Activated T-helper 2 cell treated with anti-CD3 and anti-CD28 coated beads, Interferon-gamma antibody, Interleukin-2, Interleukin-4, amounts not matched to agents 10 μg/mL and 5 μg/mL and 100 μg/mL, durations not matched to agents 14 hours and 24 hours and 36 hours (primary cell): ENCODE measurements at regions not wholly inside any gene's neighbourhood (a gene's known extent, or its start where the extent isn't known, plus 50 kb on each side); places are given as distances from the start of the nearest gene placed in this dataset.
A peak's percentile ranks its signal among the peaks of the same experiment; 100 is the strongest.

Experiments used
- DNase-seq: peaks from one replicate; pipeline ENCODE4 v3.0.0; 2021; ENCODE audit warnings: low spot score
- H3K27ac Mint-ChIP-seq: one replicate; pipeline ENCODE4 v1.8.0; 2021; ENCODE audit warnings: mixed read lengths
- H3K27me3 Mint-ChIP-seq: one replicate; pipeline ENCODE4 v1.8.0; 2021; ENCODE audit warnings: low read depth, mixed read lengths
- H3K36me3 Mint-ChIP-seq: one replicate; pipeline ENCODE4 v1.8.0; 2021; ENCODE audit warnings: low read depth, mixed read lengths
- H3K4me1 Mint-ChIP-seq: one replicate; pipeline ENCODE4 v1.8.0; 2021; ENCODE audit warnings: low read depth, mixed read lengths
- H3K4me3 Mint-ChIP-seq: one replicate; pipeline ENCODE4 v1.8.0; 2021; ENCODE audit warnings: low read depth, mild to moderate bottlenecking, moderate library complexity, mixed read lengths
- H3K9me3 Mint-ChIP-seq: one replicate; pipeline ENCODE4 v1.8.0; 2021; ENCODE audit warnings: mixed read lengths
- intact Hi-C: fragments of 100-400 bp; cut with micrococcal nuclease; formaldehyde crosslinking; loops from one replicate; pipeline ENCODE4 v1.15.1; 2023

DNA sequence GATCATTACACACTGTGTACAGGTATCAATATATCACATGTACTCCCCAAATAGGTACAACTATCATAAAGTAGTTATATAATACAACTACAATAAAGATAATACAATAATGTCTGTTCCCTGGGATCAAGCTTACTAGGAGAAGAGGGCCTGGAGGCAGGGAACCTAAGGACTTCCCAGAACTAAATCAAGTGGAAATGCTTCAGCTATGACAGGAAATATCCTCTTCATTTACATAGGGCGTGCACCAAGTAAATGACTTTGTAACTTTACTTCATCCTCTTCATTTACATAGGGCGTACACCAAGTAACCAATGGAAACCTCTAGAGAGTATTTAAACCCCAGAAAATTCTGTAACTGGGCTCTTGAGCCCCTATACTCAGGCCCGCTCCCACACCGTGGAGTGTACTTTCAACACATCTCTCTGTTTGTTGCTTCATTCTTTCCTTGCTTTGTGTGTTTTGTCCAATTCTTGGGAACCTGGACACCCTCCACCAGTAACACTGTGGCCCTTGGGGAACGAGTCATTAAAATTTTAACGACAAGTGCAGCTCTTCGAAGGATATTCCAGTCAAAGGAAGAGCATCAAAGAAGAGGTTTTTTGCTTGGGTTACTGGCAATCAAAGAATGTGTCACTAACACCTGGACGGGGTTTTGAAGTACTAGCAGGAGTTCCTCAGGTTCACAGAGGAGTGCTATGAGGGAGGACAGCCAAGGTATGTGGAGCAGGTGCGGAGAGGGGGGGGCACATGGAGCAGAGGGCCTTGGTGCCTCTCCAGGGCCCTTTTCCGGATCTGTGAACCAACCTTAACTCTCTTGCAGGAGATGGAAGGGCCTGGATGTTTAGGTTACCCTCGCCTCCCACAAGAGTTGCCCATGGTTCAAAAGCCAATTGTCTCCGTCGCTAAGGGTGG, 106.6 kb upstream of the DAP start:
- intact Hi-C loops = no loop called here
- no peak overlapping the region for H3K4me3 Mint-ChIP-seq
- no peak for DNase-seq
- H3K9me3 Mint-ChIP-seq = no peaks in the 10 kb centered on the region
- H3K4me1 Mint-ChIP-seq = no peaks in the 10 kb centered on the region
- no peaks in the 10 kb centered on the region for H3K36me3 Mint-ChIP-seq
- no peak overlapping the region for H3K27ac Mint-ChIP-seq
- H3K27me3 Mint-ChIP-seq = peaks cover under 1% of the 10 kb centered on the region

DNA sequence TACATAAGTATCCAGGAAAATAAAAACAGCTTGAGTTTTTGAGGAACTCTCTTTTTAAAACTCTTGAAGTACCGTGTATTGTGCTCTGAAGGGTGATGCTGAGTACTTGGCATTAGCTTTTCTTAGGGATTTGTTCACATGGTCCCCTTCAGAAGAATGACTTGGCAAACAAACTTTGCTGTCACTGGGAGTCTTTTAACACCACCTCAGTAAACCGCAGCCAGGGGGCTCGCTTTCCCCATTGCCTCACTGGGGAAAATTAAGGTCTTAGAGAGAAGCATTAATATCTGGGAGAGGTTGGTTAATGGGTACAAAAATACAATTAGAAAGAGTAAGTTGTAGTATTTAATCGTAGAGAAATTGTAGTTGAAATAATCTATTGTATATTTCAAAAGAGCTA, 105.9 kb upstream of the DAP start:
- Mint-ChIP-seq H3K4me1 (no peaks in the 10 kb centered on the region), H3K36me3 (no peaks in the 10 kb centered on the region), H3K27me3 (peaks cover 2% of the 10 kb centered on the region), H3K27ac (no peak overlapping the region), H3K9me3 (no peaks in the 10 kb centered on the region), H3K4me3 (no peak overlapping the region)
- intact Hi-C loops = no loop called here
- no peak for DNase-seq

DNA sequence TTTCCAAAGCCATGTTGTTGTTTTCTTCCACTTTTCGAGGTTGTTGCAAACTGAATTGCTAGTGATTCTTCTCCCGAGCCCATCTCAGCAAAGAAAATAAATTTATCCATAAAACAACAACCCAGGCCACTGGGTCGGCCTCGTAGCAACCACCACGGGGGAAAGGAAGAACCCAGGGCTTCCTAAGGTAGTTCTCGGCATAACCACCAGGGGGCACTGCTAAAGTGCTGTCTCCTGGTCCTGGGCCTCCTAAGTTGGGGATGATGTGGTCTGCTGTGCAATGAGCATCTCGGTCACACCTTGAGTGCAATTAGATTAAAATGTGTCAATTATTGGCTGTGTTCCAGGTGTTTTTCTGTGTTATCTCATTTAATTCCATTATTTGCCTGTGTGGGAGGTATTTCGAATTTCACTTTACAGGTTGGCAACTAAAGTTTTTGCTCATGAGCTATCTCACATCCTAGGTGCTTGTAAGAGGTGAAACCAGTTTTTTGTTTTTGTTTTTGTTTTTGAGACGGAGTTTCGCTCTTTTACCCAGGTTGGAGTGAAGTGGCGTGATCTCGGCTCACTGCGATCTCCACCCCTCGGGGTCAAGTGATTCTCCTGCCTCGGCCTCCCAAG, 102.8 kb upstream of the DAP start:
- no peaks in the 10 kb centered on the region for H3K36me3 Mint-ChIP-seq
- intact Hi-C loops = no loop called here
- no peak overlapping the region for H3K4me3 Mint-ChIP-seq
- H3K27ac Mint-ChIP-seq = no peak overlapping the region
- peaks cover 4% of the 10 kb centered on the region for H3K27me3 Mint-ChIP-seq
- no peaks in the 10 kb centered on the region for H3K4me1 Mint-ChIP-seq
- H3K9me3 Mint-ChIP-seq = no peaks in the 10 kb centered on the region
- DNase-seq = peak; percentile 27

DNA sequence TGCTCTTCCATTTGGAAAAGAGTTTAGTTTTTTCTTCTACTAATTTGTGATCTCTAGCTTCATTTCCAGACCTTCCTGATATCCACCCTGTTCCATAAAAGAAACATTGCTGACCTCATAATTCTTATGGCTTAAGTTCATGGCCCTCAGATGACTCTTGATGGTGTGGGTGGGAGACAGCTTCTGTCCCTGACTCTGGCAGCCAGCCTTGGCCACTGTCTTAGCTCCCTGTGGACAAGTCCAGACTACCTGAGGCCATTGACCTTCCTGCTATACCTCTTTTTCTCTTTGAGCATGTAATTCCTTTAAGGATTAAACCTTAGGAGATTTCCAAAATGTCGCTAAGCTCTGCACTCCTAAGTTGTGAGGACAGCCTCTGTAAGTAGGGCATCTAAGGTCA, 101.1 kb upstream of the DAP start:
- intact Hi-C loops = no loop called here
- peaks cover 4% of the 10 kb centered on the region for H3K27me3 Mint-ChIP-seq
- H3K4me3 Mint-ChIP-seq = no peak overlapping the region

DNA sequence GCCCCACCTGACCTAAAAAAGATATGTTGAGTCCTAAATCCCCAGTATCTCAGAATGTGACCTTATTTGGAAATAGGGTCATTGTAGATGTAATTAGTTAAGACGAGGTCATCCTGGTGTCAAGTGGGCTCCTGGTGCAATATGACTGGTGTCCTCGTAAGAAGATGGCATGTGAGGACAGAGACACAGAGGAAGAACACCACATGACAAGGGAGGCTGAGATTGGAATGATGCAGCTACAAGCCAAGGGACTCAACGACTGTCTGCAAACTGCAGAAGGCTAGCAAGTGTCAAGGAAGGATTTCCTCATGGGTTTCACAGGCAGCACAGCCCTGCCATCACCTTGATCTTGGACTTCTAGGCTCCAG, 100.4 kb upstream of the DAP start:
- H3K27ac Mint-ChIP-seq = no peak overlapping the region
- no peaks in the 10 kb centered on the region for H3K4me1 Mint-ChIP-seq
- H3K27me3 Mint-ChIP-seq = peaks cover 4% of the 10 kb centered on the region
- intact Hi-C loops = no loop called here
- no peak overlapping the region for H3K4me3 Mint-ChIP-seq
- no peaks in the 10 kb centered on the region for H3K9me3 Mint-ChIP-seq
- H3K36me3 Mint-ChIP-seq = no peaks in the 10 kb centered on the region
- no peak for DNase-seq

More for the DNA sequence above, 101.1 kb upstream of the DAP start:
- no peaks in the 10 kb centered on the region for H3K4me1 Mint-ChIP-seq
- no peaks in the 10 kb centered on the region for H3K9me3 Mint-ChIP-seq
- no peak for DNase-seq
- no peak overlapping the region for H3K27ac Mint-ChIP-seq
- no peaks in the 10 kb centered on the region for H3K36me3 Mint-ChIP-seq

DNA sequence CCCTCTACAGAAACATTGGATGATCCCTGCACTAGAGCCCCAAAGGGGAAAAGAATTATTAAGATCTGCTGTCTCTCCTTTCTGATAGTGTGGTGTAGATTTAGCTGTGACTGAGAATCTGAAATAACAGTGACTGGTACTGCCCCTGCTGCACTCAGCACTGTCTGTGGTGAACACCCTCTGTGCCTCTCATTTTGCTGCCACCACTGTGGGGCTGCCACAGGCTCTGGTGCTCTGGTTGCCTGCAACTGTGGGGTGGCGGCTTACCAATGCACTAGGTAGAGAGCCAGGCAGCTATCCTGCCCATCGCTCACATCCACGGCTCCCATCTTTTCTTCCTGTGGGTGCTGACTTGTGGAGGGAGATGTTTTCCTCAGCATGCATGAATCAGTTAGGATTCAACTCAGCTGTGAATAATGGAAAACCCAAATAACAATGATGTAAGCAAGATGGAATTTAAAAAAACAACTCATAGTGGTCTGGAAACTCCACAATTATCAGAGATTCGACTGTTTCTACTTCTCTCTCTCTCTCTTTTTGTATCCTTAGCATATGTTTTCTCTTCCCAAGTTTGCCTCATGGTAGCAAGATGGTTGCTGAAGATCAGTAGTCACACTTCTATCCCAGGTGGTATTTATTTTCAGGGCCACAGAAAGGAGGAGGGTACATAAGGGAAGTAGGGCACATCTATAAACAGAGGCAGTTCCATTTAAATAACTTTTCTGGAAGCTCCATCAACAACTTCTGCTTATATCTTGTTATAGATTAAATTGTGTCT, 99.8 kb upstream of the DAP start:
- no peak for DNase-seq
- Mint-ChIP-seq H3K27me3 (peaks cover 6% of the 10 kb centered on the region), H3K27ac (no peak overlapping the region), H3K9me3 (no peaks in the 10 kb centered on the region), H3K4me1 (no peaks in the 10 kb centered on the region), H3K36me3 (no peaks in the 10 kb centered on the region), H3K4me3 (no peak overlapping the region)
- intact Hi-C loops = no loop called here

DNA sequence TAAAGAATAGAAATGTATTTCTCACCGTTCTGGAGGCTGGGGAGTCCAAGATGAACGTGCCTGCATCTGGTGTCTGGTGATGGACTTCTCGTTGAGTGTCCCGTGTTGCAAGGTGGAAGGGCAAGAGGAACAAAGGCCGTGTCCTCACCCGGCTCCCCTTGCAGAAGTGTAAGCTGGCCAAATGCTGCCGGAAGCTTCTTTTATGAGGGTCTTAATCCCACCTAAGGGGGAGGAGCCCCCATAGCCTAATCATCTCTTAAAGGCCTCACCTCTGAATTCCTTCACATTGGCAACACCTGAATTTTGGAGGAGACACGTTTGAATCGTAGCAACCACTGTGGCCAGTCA, 99.1 kb upstream of the DAP start:
- intact Hi-C loops = no loop called here
- Mint-ChIP-seq H3K27me3 (peaks cover 6% of the 10 kb centered on the region), H3K9me3 (no peaks in the 10 kb centered on the region), H3K4me3 (no peak overlapping the region), H3K36me3 (no peaks in the 10 kb centered on the region), H3K4me1 (no peaks in the 10 kb centered on the region), H3K27ac (no peak overlapping the region)
- DNase-seq = no peak

DNA sequence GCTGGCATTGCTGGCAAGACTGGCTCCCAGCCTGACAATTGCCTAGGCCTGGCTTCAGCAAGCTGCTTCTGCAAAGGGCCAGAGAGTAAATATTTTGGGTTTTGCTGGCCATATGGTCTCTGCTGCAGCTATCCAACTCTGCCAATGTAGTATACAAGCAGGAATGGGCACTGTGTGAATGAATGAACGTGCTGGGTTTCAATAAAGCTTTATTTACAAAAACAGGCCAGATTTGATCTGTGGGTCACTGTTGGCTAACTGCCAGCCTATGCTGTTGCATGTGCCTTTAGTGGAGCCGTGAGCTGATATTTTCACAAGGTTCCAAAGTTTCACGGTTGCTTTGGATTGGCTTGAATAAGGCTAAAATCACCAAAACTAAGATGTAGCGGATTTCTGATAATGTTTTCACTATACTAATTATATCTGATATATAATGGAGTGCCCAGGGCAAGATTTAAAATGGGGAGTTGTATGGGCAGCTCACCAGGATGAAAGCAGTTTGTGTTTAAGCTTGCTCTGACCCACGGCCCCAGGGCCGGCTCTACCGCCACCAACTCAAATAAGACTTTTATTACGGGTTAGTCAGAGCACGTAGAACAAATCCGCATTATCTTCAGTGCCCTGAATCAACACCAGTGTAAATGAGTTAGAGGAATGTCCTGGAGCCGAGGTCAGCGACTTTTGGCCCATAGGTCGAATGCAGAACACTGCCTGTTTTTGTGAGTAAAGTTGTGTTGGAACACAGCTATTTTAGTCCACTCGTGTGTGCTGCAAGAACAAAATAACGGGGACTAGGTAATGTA, 98.6 kb upstream of the DAP start:
- peaks cover 6% of the 10 kb centered on the region for H3K27me3 Mint-ChIP-seq
- no peak for DNase-seq
- H3K27ac Mint-ChIP-seq = no peak overlapping the region
- no peak overlapping the region for H3K4me3 Mint-ChIP-seq
- intact Hi-C loops = no loop called here
- no peaks in the 10 kb centered on the region for H3K36me3 Mint-ChIP-seq
- H3K9me3 Mint-ChIP-seq = no peaks in the 10 kb centered on the region
- no peaks in the 10 kb centered on the region for H3K4me1 Mint-ChIP-seq

DNA sequence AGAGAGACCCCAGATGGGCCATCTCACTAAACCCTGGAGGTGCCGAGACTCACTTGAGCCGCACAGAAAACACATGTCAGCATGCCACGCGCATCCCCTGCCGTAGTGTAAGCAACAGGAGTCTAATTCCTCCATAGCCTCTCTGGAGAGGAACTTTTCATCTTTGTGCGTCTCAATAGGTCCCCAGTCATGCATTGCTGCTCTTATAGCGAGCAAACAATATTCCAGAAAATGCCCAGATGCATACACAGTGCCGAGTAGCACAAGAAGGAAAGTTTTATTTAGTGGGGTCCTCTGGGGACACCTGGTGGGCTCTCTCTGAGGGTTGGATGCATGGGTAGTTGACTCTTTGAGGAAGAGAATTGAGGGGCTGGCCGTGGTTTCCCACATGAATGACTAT, 97.9 kb upstream of the DAP start:
- H3K9me3 Mint-ChIP-seq = no peaks in the 10 kb centered on the region
- no peaks in the 10 kb centered on the region for H3K4me1 Mint-ChIP-seq
- intact Hi-C loops = no loop called here
- no peak for DNase-seq
- no peak overlapping the region for H3K27ac Mint-ChIP-seq
- peaks cover 6% of the 10 kb centered on the region for H3K27me3 Mint-ChIP-seq
- H3K36me3 Mint-ChIP-seq = no peaks in the 10 kb centered on the region
- no peak overlapping the region for H3K4me3 Mint-ChIP-seq

DNA sequence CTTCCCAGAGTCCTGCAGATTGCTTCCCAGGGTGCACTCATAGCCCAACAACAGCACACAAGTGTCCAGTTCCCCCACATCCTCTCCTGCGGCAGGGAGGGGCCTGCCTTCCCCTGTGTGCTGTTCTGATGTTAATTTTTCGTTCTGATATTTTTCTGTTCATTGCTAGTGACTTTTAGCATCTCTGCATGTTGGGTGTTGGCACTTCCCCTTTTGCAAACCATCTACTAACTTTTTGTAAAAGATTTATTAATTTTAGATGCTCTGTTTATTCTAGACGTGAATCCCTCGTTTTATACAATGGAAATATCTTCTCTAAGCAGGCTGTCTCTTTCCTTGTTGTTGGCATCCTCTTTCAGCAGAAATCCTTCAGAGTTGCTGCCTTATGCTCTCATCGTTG, 97.3 kb upstream of the DAP start:
- intact Hi-C loops = no loop called here

DNA sequence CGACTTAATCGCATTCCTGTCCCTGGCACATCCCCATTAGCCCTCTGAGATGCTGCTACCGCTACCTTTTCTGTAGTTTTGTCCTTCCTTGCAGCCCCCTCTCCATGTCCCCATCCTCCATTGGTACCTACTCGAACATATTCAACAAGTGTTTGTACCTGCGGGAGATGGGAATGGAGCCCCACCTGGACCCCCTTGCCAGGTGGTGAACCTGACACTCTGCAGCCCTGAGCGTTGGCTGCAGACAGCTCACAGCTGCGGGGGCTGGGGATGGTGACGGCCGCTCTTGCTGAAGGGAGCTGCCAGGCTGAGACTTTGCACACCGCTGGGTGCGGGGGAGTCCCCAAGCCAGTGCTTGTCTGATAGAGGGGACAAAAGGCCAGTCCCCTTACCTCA, 96.3 kb upstream of the DAP start:
- Mint-ChIP-seq H3K36me3 (no peaks in the 10 kb centered on the region), H3K27ac (no peak overlapping the region), H3K27me3 (peaks cover 3% of the 10 kb centered on the region)

More for the DNA sequence above, 97.3 kb upstream of the DAP start:
- no peak for DNase-seq
- Mint-ChIP-seq H3K36me3 (no peaks in the 10 kb centered on the region), H3K27ac (no peak overlapping the region), H3K9me3 (no peaks in the 10 kb centered on the region), H3K4me1 (no peaks in the 10 kb centered on the region), H3K27me3 (peaks cover 6% of the 10 kb centered on the region), H3K4me3 (no peak overlapping the region)

DNA sequence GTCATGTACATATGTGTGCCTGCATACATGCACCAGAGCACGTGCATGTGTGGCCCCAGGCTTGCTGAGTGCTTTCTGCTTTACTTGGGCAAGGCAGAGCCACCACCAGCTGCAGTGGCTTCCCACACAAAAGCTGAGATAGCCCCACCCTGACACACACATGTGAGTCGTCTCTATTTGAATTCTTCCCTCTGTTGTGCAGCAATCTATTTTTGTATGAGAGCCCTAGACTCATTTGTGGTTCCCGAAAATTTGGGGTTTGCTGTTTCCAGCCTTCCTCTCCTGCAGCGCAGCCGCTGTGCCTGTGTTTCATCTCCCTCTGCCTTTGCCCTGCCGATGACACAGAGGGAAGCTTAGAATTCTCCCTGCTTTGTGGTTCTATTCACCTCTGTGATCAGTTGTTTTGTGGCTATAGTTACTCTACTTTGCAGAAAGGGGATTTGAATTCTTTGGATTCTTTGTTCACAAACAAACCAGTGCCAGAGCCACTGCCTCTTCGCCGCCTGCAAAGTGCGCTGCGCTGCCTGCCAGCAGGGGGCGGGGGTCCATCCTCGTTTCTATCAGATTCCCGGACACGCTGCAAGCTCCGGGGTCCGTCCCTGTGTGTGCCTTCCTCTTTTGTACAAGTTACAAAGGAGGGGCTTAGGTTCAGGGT, 95.8 kb upstream of the DAP start:
- intact Hi-C loops = no loop called here
- Mint-ChIP-seq H3K4me1 (no peaks in the 10 kb centered on the region), H3K27ac (no peak overlapping the region), H3K4me3 (no peak overlapping the region), H3K27me3 (peaks cover 3% of the 10 kb centered on the region), H3K9me3 (no peaks in the 10 kb centered on the region), H3K36me3 (no peaks in the 10 kb centered on the region)
- no peak for DNase-seq

More for the DNA sequence above, 96.3 kb upstream of the DAP start:
- Mint-ChIP-seq H3K4me1 (no peaks in the 10 kb centered on the region), H3K4me3 (no peak overlapping the region), H3K9me3 (no peaks in the 10 kb centered on the region)
- intact Hi-C loops = no loop called here
- no peak for DNase-seq
